Upper lobe of left lung (tissue), 4 donors: ENCODE measurements at regions not wholly inside any gene's neighbourhood (a gene's known extent, or its start where the extent isn't known, plus 50 kb on each side); places are given as distances from the start of the nearest gene placed in this dataset.

Source experiments
- CTCF ChIP-seq, 6 experiments: fragments of 450-650 bp in 4 of 6; fragments of 200-600 bp in 2 of 6; sonication (generic) in 2 of 6; IDR thresholded peaks; one replicate each; pipeline ENCODE4 v1.5.1; 2016 to 2019; ENCODE audit warnings: antibody characterized with exemption in 6 of 6
- EP300 ChIP-seq, 4 donors: sonication (generic); formaldehyde crosslinking; IDR thresholded peaks; one replicate each; pipeline ENCODE4 v1.5.1; 2017; ENCODE audit warnings: antibody characterized with exemption in 4 of 4, control low read depth in 2 of 4
- POLR2AphosphoS5 ChIP-seq, 2 donors: sonication (generic); formaldehyde crosslinking; IDR thresholded peaks; one replicate each; pipeline ENCODE4 v1.5.1; 2017; ENCODE audit warnings: antibody characterized with exemption in 2 of 2

DNA sequence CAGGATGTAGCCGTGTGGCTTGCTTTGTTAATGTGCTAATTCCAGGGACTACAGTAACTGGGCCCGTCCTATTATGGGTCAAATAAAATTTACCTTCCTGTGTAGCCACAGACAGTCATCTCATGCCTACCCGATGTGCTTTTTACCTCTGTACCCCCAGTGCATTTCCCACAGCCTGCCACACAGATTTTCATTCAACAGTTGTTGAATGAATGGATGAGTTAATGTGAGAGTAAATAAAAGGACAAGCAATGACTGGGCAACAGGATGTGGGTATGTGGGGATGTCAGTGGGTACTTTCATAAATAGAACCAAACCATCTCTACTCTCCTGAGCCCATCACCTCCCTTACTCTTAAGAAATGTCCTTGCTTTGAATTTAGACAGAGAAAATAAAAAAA lies 441.2 kb upstream of the ZNF462 start:
- TF ChIP-seq CTCF (IDR thresholded peaks at IDR 0.05): no peak
- TF ChIP-seq POLR2AphosphoS5 (IDR thresholded peaks at IDR 0.05): no peak
- no peak for TF ChIP-seq EP300 (IDR thresholded peaks at IDR 0.05)
